Endothelial cell (in vitro differentiated cells): ENCODE measurements at regions not wholly inside any gene's neighbourhood (a gene's known extent, or its start where the extent isn't known, plus 50 kb on each side); places are given as distances from the start of the nearest gene placed in this dataset.
A peak's percentile ranks its signal among the peaks of the same experiment; 100 is the strongest.
"Not testable (repeated sequence)": the region's sequence is repeated elsewhere in the genome, so short reads cannot be mapped to it uniquely, and the experiment has no call there.

Experiments
- DNase-seq: peaks from one replicate; pipeline ENCODE4 v3.0.0; 2021; ENCODE audit warnings: low spot score
- H3K27ac Mint-ChIP-seq: one replicate; pipeline ENCODE4 v1.8.0; 2021; ENCODE audit warnings: mixed read lengths, inconsistent platforms; ENCODE audit not compliant: unreplicated experiment
- H3K27me3 Mint-ChIP-seq: one replicate; pipeline ENCODE4 v1.8.0; 2021; ENCODE audit warnings: mild to moderate bottlenecking, moderate library complexity, mixed read lengths, inconsistent platforms; ENCODE audit not compliant: unreplicated experiment
- H3K36me3 Mint-ChIP-seq: one replicate; pipeline ENCODE4 v1.8.0; 2021; ENCODE audit warnings: mild to moderate bottlenecking, low read depth, mixed read lengths, inconsistent platforms; ENCODE audit not compliant: unreplicated experiment
- H3K4me1 Mint-ChIP-seq: one replicate; pipeline ENCODE4 v1.8.0; 2021; ENCODE audit warnings: mild to moderate bottlenecking, mixed read lengths, inconsistent platforms; ENCODE audit not compliant: unreplicated experiment
- H3K4me3 Mint-ChIP-seq: one replicate; pipeline ENCODE4 v1.8.0; 2021; ENCODE audit warnings: mild to moderate bottlenecking, mixed read lengths, inconsistent platforms; ENCODE audit not compliant: unreplicated experiment
- H3K9me3 Mint-ChIP-seq: one replicate; pipeline ENCODE4 v1.8.0; 2021; ENCODE audit warnings: mixed read lengths, inconsistent platforms; ENCODE audit not compliant: unreplicated experiment
- CTCF ChIP-seq: fragments of 200-600 bp; sonication (generic); IDR thresholded peaks from one replicate; pipeline ENCODE4 v1.5.0; 2021; ENCODE audit warnings: antibody characterized with exemption; ENCODE audit not compliant: unreplicated experiment

- Mint-ChIP-seq H3K9me3 (peaks cover 14% of the 10 kb centered on the region), H3K36me3 (peaks cover 20% of the 10 kb centered on the region), H3K4me3 (no peak overlapping the region), H3K27me3 (peaks cover 2% of the 10 kb centered on the region), H3K27ac (no peak overlapping the region), H3K4me1 (no peaks in the 10 kb centered on the region)
- no peak for DNase-seq
- no peak for TF ChIP-seq CTCF
These were observed 106.6 kb upstream of the FMN2 start for GRCh38 chr1:239985044-239985443.

- peaks cover 12% of the 10 kb centered on the region for H3K36me3 Mint-ChIP-seq
- peak; percentile 74 for TF ChIP-seq CTCF
- H3K4me3 Mint-ChIP-seq: no peak overlapping the region
- peak; percentile 26 for DNase-seq
- H3K27ac Mint-ChIP-seq: no peak overlapping the region
- no peaks in the 10 kb centered on the region for H3K27me3 Mint-ChIP-seq
- H3K9me3 Mint-ChIP-seq: peaks cover 6% of the 10 kb centered on the region
- no peaks in the 10 kb centered on the region for H3K4me1 Mint-ChIP-seq
These were observed 104.5 kb upstream of the FMN2 start for GRCh38 chr1:239987103-239987745.

GRCh38 chr1:239989990-239990389, 101.7 kb upstream of the FMN2 start:
- no peaks in the 10 kb centered on the region for H3K9me3 Mint-ChIP-seq
- no peak for TF ChIP-seq CTCF
- H3K4me3 Mint-ChIP-seq: no peak overlapping the region
- DNase-seq: no peak
- H3K27me3 Mint-ChIP-seq: no peaks in the 10 kb centered on the region
- H3K36me3 Mint-ChIP-seq: no peaks in the 10 kb centered on the region
- no peak overlapping the region for H3K27ac Mint-ChIP-seq
- H3K4me1 Mint-ChIP-seq: peaks cover 4% of the 10 kb centered on the region

- H3K27ac Mint-ChIP-seq, H3K4me1 Mint-ChIP-seq, H3K9me3 Mint-ChIP-seq, H3K4me3 Mint-ChIP-seq, H3K27me3 Mint-ChIP-seq, H3K36me3 Mint-ChIP-seq, DNase-seq: not testable (repeated sequence)
These were observed 99.1 kb upstream of the FMN2 start for GRCh38 chr1:239992566-239992965.

GRCh38 chr1:239993366-239993765, 98.3 kb upstream of the FMN2 start:
- H3K36me3 Mint-ChIP-seq: peaks cover 3% of the 10 kb centered on the region
- H3K27ac Mint-ChIP-seq: no peak overlapping the region
- no peaks in the 10 kb centered on the region for H3K9me3 Mint-ChIP-seq
- DNase-seq: no peak
- TF ChIP-seq CTCF: no peak
- no peaks in the 10 kb centered on the region for H3K27me3 Mint-ChIP-seq
- peaks cover 6% of the 10 kb centered on the region for H3K4me1 Mint-ChIP-seq
- no peak overlapping the region for H3K4me3 Mint-ChIP-seq
